Erythroblast (primary cell): ENCODE measurements at regions not wholly inside any gene's neighbourhood (a gene's known extent, or its start where the extent isn't known, plus 50 kb on each side); places are given as distances from the start of the nearest gene placed in this dataset.

Experiments
- GATA1 ChIP-seq: IDR thresholded peaks from 2 replicates; pipeline ENCODE4 v1.6.1; 2011; ENCODE audit warnings: low read depth, mild to moderate bottlenecking, control low read depth, low read length, moderate library complexity
- POLR2A ChIP-seq: IDR thresholded peaks from 2 replicates; pipeline ENCODE4 v1.6.1; 2011; ENCODE audit warnings: mild to moderate bottlenecking, low read length

- no peak for TF ChIP-seq POLR2A
- no peak for TF ChIP-seq GATA1
Observed at GRCh38 chr2:204280262-204280668, 265.0 kb upstream of the PARD3B start.
